SHP77 treated with DMSO at 0.1 percent for 48 hours (cell line): ENCODE measurements at regions not wholly inside any gene's neighbourhood (a gene's known extent, or its start where the extent isn't known, plus 50 kb on each side); places are given as distances from the start of the nearest gene placed in this dataset.
A peak's percentile ranks its signal among the peaks of the same experiment; 100 is the strongest.

Experiments
- DNase-seq: peaks from one replicate; lab custom pipeline; 2025; lab: John Stamatoyannopoulos, UW

GRCh38 chr22:49324527-49325491, 502.9 kb downstream of the BRD1 start:
- DNase-seq = no peak

- DNase-seq = no peak
Measured at GRCh38 chr22:49323751-49324415, 503.8 kb downstream of the BRD1 start.

- DNase-seq = no peak
Measured at GRCh38 chr22:49322861-49323622, 504.6 kb downstream of the BRD1 start.

DNA sequence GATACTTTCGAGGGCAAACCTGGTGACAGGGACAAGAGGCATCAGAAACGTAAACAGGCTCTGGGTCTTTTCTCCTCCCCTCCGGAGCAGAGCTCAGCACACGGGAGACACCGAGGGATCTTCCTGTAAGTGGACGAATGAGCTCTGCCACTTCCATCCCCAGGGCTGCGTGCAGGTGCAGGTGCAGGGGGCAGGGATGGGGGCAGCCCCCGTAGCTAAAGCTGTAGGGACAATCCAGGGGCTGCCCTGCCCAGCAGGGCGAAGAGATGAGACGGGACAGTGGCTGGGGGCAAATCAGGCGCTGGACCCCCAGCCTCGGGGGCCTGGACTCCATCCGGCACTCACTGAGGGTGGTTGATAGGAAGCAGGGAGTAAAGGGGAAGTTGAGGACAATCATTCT, 505.4 kb downstream of the BRD1 start:
- DNase-seq = no peak

DNA sequence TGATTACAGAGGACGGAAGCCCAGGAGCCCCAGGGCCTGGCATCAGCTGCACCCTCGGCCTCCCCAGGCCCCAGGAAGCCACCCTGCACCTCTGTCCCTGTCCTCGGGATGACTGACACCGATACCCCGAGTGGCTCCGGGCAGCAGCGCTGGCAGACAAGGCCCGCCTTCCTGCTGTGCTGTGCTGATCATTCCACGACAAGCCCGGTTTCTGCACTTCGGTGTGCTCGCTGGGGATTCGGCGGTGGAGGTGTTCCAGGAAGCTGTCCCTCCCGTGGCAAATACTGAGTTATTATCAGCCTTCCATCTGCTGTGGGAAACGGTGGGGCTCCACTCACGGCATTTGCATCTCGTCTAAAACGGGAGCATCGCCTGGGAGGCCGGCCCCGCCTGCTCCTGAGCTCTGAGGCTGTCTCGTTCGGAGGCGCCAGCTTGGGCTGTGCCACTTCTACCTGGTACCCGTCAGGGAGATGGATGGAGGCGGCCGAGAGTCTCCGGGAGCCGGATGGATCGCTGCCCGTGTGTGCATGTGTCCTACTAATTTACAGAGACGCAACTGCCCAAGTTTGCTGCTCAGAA, 506.1 kb downstream of the BRD1 start:
- DNase-seq = no peak

GRCh38 chr22:49320714-49321476, 506.8 kb downstream of the BRD1 start:
- DNase-seq = no peak

- DNase-seq = no peak
Measured at GRCh38 chr22:49317369-49317768, 510.3 kb downstream of the BRD1 start.

DNA sequence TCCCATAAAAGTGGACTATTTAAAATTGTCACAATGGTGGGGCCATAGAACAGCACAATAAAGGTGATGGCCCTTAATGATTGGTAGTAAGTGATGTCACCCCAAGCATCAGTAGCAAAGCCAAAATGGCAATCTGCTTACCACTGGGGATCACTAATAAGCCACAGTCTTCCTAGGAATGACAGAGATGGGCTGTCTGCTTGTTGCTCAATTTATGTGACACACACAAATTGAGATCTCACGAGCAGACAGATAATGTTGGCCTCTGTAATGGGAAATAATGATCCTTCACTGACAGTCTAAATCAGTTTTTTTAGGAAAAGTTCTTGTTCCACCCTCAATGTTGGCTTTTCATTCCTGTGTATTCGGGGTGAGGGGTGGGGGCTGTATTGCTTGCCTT, 515.1 kb downstream of the BRD1 start:
- DNase-seq = no peak

- no peak for DNase-seq
Measured at GRCh38 chr22:49310354-49310753, 517.3 kb downstream of the BRD1 start.

- DNase-seq = no peak
Measured at GRCh38 chr22:49308300-49308699, 519.4 kb downstream of the BRD1 start.

DNA sequence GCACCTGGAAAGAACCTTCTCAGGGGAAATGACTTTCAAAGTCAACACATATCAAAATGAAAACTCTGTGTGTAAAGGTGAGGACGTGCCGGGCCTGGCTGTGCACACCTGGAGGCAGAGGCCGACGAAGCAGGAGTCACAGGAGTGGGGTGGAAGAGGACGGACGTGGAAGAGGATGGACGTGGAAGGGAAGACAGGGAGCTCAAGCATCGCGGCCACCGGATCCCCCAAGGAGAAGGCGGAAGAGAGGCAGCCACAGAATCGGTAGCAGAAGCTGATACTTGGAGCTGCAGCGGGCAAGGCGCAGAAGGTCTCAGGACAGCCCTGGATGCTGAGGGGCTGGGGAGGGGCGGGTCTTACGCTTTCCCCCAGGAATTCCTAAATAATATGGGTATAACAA, 519.8 kb downstream of the BRD1 start:
- no peak for DNase-seq

DNA sequence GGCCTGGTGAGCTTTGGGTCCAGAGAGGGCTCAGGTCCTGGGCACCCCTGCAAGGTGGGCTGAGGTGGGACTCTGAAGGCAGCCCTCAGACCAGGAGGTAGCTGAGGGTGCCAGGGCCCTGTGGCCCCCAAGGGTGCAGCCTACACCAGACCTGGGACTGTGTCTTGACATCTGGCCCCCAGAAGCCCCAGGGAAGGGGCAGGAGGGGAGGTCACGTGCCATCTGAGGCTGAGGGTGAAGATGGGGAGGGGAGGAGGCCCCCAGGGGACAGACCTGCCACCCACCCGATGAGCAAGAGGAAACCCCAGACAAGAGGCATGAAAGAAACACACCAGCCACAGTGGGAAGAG, 520.2 kb downstream of the BRD1 start:
- no peak for DNase-seq

- no peak for DNase-seq
Measured at GRCh38 chr22:49306632-49307480, 520.8 kb downstream of the BRD1 start.

- no peak for DNase-seq
Measured at GRCh38 chr22:49305966-49306631, 521.6 kb downstream of the BRD1 start.

- DNase-seq = peak; percentile 24
Measured at GRCh38 chr22:49305214-49305965, 522.3 kb downstream of the BRD1 start.

GRCh38 chr22:49303781-49304461, 523.8 kb downstream of the BRD1 start:
- DNase-seq = no peak

GRCh38 chr22:49303061-49303735, 524.5 kb downstream of the BRD1 start:
- no peak for DNase-seq

GRCh38 chr22:49302530-49302929, 525.1 kb downstream of the BRD1 start:
- no peak for DNase-seq
